Psoas muscle (tissue), 7 donors: ENCODE measurements at regions not wholly inside any gene's neighbourhood (a gene's known extent, or its start where the extent isn't known, plus 50 kb on each side); places are given as distances from the start of the nearest gene placed in this dataset.

Source experiments
- ATAC-seq, 4 donors: fragments of 200-7000 bp; cut with Tn5 transposase; one replicate each; pipeline ENCODE4 v1.9.1; 2020; ENCODE audit warnings: moderate library complexity in 3 of 4, mild to moderate bottlenecking in 2 of 4
- DNase-seq, 2 donors: peaks; one replicate each; pipeline ENCODE4 v3.0.0-alpha.2; 2020
- H3K27ac ChIP-seq: fragments of 200-600 bp; one replicate; pipeline ENCODE4 v1.8.0; 2022
- H3K27me3 ChIP-seq, 3 donors: fragments of 200-600 bp in 1 of 3; one replicate each; pipeline versions ENCODE4 v1.6.1 to v1.8.0; 2013 to 2022; ENCODE audit warnings: low read length in 2 of 3, mild to moderate bottlenecking in 2 of 3, moderate library complexity in 1 of 3; ENCODE audit not compliant: insufficient read depth in 3 of 3
- H3K36me3 ChIP-seq, 2 donors: fragments of 200-600 bp in 1 of 2; one replicate each; pipeline versions ENCODE4 v1.6.1 to v1.8.0; 2013 to 2022; ENCODE audit warnings: low read depth in 1 of 2, mild to moderate bottlenecking in 1 of 2, moderate library complexity in 1 of 2; ENCODE audit not compliant: insufficient read depth in 1 of 2
- H3K4me1 ChIP-seq: fragments of 200-600 bp; one replicate; pipeline ENCODE4 v1.8.0; 2022
- H3K4me3 ChIP-seq: fragments of 200-600 bp; one replicate; pipeline ENCODE4 v1.8.0; 2022; ENCODE audit warnings: mild to moderate bottlenecking
- H3K9me3 ChIP-seq: fragments of 200-600 bp; one replicate; pipeline ENCODE4 v1.8.0; 2022
- CTCF ChIP-seq: fragments of 200-600 bp; IDR thresholded peaks from one replicate; pipeline ENCODE4 v1.8.0; 2022; ENCODE audit warnings: antibody characterized with exemption
- WGBS, 3 donors: extraction: QIAGEN DNeasy Blood & Tissue Kit; methylation state at CpG; one replicate each; pipeline versions ENCODE4 v1.1.6 to v1.1.7; 2013; 5-methylcytosine and 5-hydroxymethylcytosine counted together
- intact Hi-C, 2 donors: fragments of 100-400 bp; cut with DNase I; formaldehyde crosslinking; loops; one replicate each; pipeline versions ENCODE4 v1.11.0 to v1.14.2; 2022
- donor health status: healthy with polysubstance abuse.
- donor health status: DM: no; HTN: no; CAD: no; lungs with moderate emphysema.
- donor health status: Bipolar disorder and iron deficiency.
- donor health status: healthy.
- donor health status: DM: yes; HTN: yes; CAD: no.
- donor health status: DM: no; HTN: no; CAD: no.
- donor health status: DM: yes; HTN: yes; CAD: no.

DNA sequence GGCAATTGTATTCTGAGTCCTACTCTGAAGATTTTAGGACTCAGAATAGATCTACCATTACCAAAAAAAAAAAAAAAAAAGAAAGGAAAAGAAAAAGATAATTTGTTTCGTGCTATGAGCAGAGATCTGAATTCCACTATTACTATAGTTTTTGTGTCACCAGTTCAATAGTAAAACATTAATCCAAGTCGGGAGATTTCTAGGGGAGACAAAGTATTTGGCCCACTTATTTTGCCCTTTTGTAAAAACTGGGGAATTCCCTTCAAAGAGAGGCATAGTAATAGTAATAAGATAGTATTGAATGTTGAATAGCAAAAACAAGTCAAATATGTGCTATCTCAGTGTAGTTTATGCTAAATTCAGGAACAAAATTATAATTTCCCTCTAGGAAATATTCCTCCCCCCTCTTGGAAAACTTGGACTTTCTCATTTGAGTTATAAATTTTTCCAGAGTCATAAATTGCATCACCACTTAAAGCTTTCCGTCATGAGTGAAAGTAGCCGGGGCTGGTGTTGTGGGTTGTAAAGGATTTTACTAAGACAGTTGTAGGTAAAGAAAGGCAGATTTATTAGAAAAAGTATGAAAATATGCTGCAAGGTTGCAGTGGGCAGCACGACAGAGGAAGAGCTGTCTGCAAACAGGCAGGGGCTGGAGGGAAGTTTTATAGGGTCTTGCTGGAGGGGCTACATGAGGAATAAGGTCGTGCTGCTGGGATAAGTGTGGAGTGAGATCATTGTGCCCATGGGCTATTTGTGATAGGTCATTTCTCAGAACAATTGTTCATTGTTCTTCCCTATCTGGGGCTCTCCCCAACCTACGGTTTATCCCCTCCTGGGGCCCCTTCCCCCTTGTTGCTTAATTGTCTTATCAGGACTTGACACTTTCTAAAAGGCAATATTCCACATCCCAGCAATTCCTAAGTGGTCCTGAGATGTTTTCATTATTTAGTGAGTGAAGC is 1009.9 kb downstream of the PLA2G4A start:
- Histone ChIP-seq H3K27ac (no peak overlapping the region), H3K4me3 (no peak overlapping the region), H3K9me3 (peaks cover 5% of the 10 kb centered on the region), H3K4me1 (no peaks in the 10 kb centered on the region), H3K36me3 (no peaks in the 10 kb centered on the region), H3K27me3 (no peaks in the 10 kb centered on the region)
- 56 to 60% (median 57%) methylated on average over 7 of the region's 7 CpGs for WGBS, 3 donors
- intact Hi-C loops = no loop called here
- no peak for TF ChIP-seq CTCF
- DNase-seq = no peak
- no peak for ATAC-seq

GRCh38 chr1:187839873-187840272 is 1011.1 kb downstream of the PLA2G4A start:
- DNase-seq = no peak
- TF ChIP-seq CTCF = no peak
- WGBS, 3 donors = 59 to 77% (median 73%) methylated on average over 2 of the region's 2 CpGs
- ATAC-seq = no peak
- H3K36me3 ChIP-seq = no peaks in the 10 kb centered on the region
- no peaks in the 10 kb centered on the region for H3K4me1 ChIP-seq
- H3K27ac ChIP-seq = no peak overlapping the region
- intact Hi-C loops = no loop called here
- no peaks in the 10 kb centered on the region for H3K27me3 ChIP-seq
- no peaks in the 10 kb centered on the region for H3K9me3 ChIP-seq
- H3K4me3 ChIP-seq = no peak overlapping the region

DNA sequence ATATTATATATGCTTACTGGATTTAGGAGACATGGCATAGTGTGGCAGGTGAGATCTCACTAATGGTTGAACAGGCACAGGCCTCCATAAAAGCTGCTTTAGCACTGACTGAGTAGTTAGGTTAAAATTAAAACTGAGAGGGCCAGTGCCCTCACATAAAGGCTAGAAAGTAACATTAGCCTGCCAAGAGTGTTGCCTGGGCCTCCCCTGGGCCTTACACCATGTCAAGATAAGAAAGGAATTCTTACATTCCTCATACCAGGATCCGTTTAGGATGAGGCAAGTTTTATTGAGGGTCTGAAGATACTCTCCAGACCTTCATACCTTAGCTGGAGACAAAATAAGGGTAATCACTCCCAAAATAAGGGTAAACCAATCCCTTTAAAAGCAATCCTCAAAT is 1011.8 kb downstream of the PLA2G4A start:
- TF ChIP-seq CTCF = no peak
- Histone ChIP-seq H3K4me1 (no peaks in the 10 kb centered on the region), H3K9me3 (no peaks in the 10 kb centered on the region), H3K27ac (no peak overlapping the region), H3K27me3 (no peaks in the 10 kb centered on the region), H3K36me3 (no peaks in the 10 kb centered on the region), H3K4me3 (no peak overlapping the region)
- no peak for DNase-seq
- WGBS, 3 donors = 15 to 21% (median 15%) methylated on average over 1 of the region's 1 CpG
- intact Hi-C loops = no loop called here
- ATAC-seq = no peak

- Histone ChIP-seq H3K27me3 (no peaks in the 10 kb centered on the region), H3K36me3 (no peaks in the 10 kb centered on the region), H3K4me3 (no peak overlapping the region), H3K9me3 (no peaks in the 10 kb centered on the region), H3K27ac (no peak overlapping the region), H3K4me1 (no peaks in the 10 kb centered on the region)
- intact Hi-C loops = no loop called here
- no peak for TF ChIP-seq CTCF
- WGBS, 3 donors = 68 to 87% (median 80%) methylated on average over 7 of the region's 7 CpGs
- DNase-seq (no peak), ATAC-seq (no peak)
Measured at GRCh38 chr1:187842406-187843165, 1013.8 kb downstream of the PLA2G4A start.
